CD4-positive, alpha-beta T cell treated with Interleukin-12 subunit alpha and Interleukin-12 subunit beta, for 1 hour (primary cell): ENCODE measurements at regions not wholly inside any gene's neighbourhood (a gene's known extent, or its start where the extent isn't known, plus 50 kb on each side); places are given as distances from the start of the nearest gene placed in this dataset.

Experiments
- DNase-seq: peaks from one replicate; pipeline ENCODE4 v3.0.0-alpha.2; 2020

DNA sequence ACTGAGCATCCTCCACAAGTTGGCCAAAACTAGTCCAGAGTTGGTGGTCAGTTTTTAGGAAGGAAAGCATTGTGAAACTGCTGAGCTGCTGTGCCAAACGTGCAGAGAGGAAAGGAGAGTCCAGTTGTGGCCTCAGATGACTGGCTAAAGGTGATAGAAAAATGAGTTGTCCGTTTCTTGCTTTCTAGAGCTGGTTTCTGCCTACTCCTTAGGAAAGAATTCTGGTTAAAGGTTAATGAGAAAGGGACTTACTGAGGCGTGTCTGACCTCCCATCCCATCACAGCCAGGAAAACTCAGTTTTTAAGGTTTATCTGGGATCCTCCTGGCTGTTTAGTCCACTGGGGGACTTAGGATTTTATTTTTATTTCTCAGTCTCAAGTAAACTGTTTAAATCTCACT is 1186.3 kb downstream of the UQCRFS1 start:
- DNase-seq: no peak

DNA sequence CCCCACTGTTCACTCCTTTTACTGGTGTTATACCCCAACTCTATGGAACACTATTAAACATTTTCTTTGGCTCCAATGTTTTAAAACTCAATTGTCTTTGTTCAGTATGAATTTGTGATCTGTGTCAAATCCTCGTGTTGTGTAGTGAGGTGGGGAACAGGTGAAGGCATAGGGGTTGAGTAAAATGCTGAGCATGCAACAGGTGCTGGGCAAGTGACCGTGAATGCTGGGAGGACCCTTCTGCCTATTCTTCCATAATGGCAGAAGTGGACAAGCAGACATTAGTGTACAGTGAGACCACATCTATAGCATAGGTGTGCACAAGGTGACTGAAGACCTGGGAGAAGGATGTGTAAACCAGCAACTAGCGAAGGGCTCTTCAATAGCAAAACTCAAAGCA is 1188.0 kb downstream of the UQCRFS1 start:
- DNase-seq: no peak

DNA sequence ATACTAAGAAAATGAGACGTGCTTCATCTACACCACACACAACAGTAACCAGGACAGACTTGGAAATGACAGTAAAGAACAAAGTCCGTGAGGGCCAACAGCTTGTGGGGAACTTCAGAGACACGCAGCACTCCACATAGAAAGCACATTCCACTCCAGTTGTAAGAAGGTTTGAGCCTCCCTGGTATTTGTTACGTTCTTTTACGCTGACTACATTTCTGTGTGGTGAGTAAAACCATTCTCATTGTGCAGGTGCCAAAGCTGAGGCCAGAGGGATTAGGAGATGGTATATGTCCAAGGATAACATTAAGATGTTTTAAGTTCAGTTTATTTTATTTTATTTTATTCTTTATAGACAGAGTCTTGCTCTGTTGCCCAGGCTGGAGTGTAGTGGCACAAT is 1189.9 kb downstream of the UQCRFS1 start:
- DNase-seq: no peak

DNA sequence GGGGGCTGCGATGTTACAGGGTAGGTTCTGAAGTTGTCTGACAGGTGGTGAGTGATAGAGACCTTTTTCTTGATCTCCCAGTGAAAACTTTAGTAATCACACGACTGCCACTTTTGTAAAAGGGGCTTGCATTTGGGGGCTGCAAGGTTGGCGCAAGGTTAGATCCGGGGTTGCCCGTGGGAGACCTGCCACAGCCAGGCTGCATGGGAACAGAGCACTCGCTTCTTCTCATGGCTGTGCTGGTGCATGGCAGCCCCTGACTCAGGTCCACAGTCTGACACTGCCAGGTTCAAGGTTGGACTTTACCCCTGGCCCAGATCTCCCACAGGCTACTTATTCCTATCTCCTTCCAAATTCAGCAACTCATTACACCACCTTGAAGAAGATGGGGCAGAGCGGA is 1190.4 kb downstream of the UQCRFS1 start:
- DNase-seq: no peak

DNA sequence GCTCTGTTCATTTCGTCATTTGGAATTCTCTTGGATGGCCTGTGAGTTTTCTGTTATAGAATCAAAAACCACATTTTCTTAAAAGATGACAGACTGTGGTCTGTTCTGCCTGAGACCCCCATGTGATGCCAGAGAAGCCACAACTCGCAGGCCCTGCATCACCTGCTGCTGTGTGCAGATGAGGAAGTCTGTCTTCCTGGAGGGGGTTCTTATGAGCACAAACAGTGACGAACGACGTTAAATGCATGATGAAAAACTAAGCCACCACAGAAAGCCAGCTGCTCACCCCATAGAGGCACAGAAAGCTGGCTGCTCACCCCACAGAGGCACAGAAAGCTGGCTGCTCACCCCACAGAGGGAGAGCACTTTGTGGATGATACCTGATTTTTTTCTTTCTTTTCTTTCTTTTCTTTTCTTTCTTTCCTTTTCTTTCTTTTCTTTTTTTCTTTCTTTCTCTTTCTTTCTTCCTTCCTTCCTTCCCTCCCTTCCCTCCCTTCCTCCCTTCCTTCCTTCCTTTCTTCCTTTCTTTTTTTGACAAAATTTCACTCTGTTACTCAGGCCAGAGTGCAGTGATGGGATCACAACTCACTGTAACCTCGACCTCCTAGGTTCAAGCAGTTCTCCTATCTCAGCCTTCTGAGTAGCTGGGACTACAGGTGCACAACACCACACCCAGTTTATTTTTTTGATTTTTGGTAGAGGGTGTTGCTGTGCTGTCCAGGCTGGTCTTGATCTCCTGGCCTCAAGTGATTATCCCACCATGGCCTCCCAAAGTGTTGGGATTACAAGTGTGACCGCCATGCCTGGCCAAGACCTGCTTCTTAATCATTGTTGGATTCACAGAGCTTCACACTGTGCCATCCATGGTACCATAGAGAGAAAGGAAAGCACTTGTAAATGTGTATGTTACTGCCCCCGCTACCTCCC is 1191.4 kb downstream of the UQCRFS1 start:
- DNase-seq: no peak

DNA sequence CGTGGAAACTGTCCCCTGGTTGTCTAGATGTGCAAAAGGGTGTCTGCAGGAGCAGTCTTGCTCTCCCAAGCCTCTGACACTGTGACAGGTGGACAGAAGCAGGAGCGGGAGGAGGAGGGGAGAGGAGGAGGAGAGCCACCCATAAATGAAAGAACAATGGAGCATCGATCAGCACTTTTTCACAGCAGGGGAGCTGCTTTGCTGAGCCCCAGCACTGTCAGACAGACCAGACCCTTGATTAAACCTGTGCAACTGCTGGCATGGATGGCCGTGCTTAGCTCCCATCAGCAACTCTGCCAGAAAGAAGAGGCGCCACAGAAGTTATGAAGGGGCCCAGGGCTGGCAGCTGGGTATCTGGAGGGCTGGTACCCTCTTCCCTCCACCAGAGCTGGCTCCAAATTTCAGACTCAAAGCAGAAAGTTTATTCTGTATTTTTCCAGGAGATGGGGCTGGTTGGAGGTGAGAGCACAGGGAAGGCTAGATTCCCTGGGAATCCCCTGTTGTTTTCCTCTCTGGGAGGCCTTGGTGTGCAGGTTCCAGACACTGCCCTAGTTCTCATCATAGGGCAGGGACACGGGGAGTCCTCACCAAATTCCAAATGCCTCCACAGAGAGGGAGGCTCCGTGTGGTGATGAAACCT is 1192.2 kb downstream of the UQCRFS1 start:
- no peak for DNase-seq

DNA sequence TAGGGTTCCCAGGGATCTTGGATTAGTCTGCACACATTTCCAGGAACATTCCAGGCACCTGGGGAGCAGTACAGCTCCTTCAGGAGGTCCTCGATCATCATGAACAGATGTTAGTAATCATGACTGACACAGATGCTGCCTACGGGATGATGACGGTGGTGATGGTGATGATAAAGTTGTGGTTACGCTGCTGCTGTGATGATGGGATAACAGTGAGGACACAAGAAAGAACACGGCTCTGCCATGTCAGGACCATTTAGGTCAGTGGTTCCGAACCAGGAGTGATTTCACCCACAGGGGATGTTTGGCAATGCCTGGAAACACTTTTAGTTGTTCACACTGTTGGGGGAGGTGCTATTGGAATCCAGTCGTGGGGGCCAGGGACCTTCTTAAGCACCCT is 1193.0 kb downstream of the UQCRFS1 start:
- DNase-seq: no peak

DNA sequence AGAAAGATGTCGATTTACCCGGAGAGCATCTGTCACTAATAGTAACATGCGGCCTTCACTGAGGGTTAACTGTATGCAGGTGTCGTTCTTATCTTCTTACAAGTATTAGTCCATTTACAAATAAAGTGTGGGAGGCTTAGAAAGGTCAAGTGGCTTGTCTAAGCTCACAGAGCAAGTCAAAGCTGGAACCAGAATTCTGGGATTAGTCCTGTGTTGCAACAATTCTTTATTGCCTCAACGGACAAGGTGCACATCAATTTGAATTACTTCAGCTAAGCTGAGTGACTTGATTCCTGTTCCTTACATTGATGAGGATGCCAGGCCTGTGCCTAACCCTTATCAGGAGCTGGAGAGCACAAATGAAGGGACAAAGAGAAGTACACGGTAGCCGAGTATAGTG is 1193.6 kb downstream of the UQCRFS1 start:
- no peak for DNase-seq

DNA sequence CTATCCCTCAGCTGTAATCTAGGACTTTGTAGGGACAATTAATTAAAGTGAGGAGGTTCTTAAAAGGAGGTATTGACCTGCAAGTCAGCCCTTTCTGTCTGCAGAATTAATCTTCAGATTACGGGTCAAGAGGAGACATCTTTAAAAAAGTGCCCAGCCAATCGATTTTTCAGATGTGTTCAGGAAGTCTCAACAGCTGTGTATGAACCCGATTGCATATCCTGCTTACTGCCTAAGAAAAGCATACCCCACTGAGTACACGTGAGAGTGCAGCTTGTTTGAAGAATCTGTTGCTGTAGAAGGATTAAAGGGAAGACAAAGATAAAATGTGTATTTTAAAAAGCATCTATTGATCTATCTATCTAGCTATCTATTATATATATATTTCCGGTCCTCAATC is 1194.5 kb downstream of the UQCRFS1 start:
- DNase-seq: no peak

DNA sequence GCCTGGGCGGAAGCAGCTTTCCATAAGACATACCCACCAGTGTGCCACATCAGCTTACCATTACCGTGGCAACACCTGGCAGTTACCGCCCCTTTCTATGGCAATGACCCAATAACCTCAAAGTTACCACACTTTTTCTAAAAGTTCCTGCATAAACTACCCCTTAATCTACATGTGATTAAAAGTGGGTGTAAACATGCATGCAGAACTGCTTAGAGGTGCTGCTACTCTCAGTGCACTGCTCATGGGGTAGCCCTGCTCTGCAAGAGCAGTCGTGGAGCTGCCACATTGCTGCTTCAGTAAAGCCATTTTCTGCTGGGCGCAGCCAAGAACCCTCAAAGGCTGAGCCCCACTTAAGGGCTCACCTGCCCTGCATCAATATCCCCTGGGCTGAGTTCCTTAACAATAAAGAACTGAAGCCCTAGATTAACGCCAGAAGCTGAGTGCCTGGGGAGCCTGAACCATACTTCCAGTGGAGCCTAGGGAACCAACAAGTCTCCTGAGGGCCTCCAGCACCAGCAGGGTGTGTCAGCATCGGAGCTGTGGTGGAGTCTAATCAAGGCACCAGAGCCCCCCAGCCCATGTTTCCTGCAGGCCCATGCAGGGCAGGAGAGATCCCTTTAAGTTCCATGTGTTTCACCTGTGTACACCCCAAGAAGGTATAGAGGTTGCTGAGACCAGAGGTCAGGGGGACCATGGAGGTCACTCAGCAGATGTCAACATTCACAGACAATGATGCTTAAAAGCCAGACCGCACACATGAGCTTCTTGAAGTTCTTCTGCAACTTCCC is 1198.1 kb downstream of the UQCRFS1 start:
- no peak for DNase-seq

DNA sequence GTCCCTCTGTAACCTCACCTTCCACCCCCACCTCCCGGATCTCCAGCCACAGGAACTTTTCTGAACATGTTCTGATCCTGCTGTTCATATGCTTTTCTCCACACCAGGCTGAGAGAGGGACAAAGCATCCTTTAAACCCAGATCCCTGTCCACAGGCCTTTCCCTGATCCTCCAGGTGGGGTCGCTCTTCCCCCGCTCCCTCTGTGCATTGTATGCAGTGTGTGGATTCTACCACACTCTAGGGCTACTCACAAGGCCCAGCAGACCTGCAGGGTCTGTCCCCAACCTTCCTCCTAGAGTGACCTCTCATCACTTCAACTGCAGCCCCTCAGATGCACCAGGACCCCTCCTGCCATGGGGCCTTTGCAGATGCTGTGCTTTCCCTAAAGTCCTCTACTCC is 1200.6 kb downstream of the UQCRFS1 start:
- DNase-seq: no peak

DNA sequence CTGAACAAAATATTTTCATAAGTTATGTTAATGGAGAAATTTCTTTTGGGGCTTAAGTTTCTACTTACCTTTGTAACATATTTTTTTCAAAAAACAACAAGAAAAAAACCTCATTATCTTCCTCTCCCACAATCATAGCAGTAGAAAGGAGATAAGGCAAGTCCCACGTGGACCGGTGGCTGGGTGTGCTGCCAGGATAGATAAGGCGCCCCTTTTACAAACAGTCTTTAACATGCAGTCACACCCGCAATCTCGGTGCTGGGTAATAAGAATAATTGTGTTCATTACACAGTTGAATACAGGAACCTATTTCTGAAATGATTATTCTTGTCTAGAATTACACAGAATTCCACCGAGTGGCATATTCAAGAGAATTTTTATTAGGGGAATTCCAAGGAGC is 1202.3 kb downstream of the UQCRFS1 start:
- no peak for DNase-seq

DNA sequence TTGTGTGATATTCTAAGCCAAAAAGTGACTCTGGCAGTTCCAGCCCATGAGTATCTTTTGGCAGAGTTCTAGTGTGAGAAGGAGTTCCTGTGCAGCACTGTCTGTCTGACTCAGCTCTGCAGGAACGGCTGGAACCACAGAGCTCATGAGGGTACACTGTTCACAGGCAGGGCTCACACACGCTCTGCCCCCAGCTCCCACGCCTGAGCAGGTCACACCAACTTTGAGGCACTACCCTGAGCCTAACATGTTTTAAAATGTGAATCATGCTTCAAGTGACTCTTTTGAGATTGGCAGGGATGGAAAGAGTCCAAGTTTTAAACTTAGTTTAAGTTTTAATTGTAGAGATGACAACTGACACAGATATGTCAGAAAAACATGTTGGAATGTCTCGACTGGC is 1203.3 kb downstream of the UQCRFS1 start:
- no peak for DNase-seq

DNA sequence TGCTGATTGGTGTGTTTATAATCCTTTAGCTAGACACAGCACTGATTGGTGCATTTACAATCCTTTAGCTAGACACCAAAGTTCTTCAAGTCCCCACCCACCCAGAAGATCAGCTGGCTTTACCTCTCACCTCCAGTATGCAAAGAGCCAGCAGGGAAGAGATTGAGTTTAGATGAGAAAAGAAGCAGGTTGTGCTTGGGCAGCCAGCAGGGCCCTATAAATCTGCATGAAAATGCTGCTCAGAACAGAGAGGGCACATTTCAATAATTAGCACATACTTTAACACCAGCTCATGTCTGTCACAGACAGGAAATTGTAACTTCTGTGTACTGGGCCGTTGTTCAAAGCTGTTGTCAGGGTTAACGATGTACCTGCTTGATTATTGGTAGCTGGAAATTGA is 1204.3 kb downstream of the UQCRFS1 start:
- no peak for DNase-seq

DNA sequence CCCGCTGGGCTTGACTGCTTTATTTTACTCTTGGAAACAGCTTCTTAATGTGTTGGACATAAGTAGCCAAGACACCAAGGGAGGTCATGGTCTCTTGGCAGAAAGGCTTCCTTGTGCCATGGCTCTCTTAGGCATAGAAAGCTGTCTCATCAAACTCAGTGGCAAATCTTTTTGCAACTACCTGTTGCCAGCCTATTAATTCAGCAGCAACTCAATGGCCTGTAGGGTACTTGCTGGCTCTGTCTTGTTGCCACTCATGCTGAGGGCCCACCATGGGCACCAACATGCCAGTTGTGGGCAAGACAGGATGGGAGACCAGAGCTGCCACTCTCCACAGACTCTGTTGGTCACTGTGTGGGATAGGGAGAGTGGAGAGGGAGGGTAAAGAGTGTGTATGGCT is 1209.4 kb downstream of the UQCRFS1 start:
- no peak for DNase-seq

DNA sequence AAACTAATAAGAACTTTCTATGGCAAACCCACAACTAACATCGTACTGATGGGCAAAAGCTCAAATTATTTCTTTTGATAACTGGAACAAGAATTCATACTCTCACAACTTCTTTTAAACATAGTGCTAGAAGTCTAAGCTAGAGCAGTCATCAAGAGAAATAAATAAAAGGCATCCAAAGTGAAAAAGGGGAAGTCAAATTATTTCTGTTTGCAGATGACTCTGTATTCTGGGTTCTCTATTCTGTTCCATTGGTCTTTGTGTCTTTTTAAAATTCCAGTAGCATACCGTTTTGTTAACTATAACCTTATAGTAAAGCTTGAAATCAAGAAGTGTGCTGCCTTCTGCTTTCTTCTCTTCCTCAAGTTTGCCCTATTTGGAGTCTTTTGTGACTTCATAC is 1215.9 kb downstream of the UQCRFS1 start:
- no peak for DNase-seq

DNA sequence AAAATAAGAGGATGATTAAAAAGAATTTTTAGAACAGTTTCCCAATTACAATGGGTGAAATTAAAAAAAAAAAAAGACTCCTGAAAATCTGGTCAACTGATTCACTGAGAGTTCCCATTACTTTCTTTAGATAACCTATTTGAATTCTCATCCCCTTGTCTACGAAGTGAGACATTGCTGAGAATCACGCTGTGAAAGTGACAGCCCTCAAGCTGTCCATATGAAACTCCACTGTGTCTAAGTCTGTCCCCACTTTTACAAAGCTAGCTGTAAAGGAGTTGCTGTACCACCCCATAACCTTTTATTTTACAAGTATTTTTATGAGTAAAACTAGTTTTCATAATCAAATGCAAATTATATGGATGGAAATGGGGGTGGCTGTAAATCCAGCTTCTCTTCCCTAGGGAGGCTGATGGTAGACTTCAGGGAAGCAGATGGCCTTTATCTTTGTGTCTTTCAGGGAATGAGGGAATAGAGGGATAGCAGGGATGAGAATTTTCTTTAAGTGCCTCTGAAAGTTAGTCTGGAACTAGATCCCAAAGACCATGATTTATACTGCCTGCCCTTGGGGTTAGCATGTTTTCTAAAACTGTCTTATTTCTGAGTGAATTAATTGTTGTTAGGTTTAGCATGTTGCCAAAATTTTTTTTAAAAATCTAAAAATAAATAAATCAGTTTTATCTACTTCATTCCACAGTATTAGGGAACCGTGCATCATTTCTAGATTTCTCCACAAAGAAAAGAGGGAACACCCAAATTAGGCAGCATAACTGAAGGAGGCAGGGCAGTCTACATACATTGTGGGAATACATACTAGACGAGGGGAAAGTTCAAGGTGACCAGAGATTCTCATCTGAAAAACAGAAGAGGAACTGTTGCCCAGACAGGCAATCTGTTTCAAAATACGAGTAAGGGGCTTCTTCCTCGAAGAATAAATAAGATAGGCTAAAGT is 1219.1 kb downstream of the UQCRFS1 start:
- DNase-seq: no peak

DNA sequence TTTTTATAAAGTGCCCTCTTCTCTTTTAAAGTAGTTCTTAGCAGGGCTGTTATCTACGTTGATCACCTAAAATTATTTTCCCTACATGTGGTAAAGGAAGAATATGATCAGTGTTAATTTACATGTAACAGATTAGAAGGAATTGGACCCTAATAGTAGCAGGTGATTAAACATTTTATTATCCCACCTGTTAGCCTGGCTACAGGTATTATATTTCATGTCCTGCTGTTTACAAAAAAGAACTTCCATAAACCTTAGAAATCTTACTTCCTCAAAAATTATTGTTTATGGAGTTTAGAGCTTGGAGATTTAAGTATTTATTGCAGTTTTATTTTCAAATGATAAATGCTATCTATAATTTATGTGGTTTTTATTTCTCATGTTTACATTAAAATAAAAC is 1226.7 kb downstream of the UQCRFS1 start:
- no peak for DNase-seq

DNA sequence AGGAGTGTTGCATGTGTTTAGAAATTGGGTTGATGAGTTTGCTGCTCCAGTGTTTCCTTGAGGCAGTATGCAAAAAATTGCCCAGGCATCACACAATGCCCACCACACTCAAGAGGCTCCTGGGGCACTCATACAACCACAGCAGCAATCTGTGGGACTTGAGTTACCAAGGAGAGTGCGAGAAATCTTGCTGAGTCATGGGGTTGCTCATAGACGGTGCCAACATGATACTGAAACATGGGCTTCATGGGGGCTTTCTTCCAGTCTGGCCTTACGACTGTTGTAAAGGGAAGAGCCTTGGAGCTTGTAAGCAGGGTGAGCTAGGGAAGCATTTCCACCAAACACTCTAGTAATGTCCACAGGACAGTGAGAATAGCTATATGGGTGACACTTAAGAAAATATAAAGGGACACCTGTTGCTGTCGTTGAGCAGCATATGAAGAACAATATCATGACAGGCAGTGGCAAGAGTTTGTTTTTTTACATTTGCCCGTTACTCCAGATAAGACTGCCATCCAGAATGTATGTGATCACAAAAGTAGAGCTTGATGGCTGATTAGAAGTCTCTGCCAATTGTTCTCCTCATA is 1237.4 kb downstream of the UQCRFS1 start:
- DNase-seq: no peak

DNA sequence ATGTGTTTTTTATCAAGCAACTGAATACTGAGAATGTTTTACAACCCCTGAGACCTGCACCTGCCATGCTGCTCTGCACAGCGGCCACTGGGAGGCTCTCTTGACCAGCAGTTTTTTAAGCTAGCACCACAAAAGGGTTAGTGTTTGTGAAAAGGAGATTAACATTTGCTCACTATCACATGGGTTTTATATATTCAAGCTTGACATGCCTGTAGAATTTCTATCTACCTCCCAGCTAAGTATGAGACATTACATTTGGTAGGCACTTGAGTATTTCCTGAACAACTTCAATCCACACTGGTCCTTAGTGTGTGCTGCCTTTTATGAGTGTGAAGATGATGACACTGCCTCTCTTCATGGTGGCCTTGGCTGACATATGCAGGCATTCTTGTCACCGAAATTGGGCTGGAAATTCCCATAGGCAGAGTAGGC is 1238.9 kb downstream of the UQCRFS1 start:
- no peak for DNase-seq

DNA sequence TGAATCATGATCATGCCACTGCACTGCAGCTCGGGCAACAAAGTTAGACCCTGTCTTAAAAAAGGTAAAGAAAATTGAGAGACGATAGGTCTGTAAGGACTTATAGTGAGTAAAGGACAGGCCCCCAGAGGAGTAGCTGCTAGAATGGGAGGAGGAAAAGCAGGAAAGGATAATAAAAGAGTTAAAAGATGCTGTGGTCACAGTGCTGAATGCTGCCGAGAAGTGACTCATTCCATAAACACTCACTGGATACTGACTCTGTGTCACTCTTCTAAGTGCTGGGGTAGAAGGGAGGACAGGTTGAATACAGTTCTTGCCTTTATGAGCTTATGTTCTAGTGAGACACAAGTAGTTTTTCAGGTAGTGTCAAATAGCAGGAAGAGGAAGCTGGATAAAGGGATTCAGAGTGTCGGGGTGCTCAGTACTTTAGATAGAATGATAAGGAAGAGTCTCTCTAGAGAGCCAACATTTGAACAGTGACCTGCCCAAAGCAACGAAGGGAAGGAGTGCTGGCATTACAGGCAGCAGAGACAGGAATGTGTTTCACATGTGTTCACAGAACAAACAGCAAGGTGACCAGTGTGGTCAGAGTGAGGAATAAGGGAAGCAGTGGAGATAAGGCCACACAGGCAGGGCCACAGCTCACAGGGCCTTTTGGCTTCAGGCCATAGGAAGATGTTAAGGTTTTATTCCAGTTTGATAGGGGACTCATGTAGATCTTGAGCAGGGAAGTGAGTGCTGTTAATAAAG is 1240.5 kb downstream of the UQCRFS1 start:
- DNase-seq: no peak
